HepG2 (cell line): ENCODE measurements at regions not wholly inside any gene's neighbourhood (a gene's known extent, or its start where the extent isn't known, plus 50 kb on each side); places are given as distances from the start of the nearest gene placed in this dataset.

Experiments used
- ATAC-seq: fragments of 200-7000 bp; cut with Tn5 transposase; 3 replicates; pipeline ENCODE4 v1.9.1; 2020; ENCODE audit warnings: mild to moderate bottlenecking, moderate library complexity
- BruUV-seq: library from RNA; stranded (reverse); fragments of 400-500 nt; replicated peaks from 2 replicates; lab custom pipeline; 2021; lab: Mats Ljungman, UMichigan
- CTCF ChIA-PET: fragments of 300-600 bp; formaldehyde crosslinking; extraction: SDS; loops from one replicate; lab custom pipeline; 2021; ENCODE audit warnings: low total read pairs, inconsistent platforms, low intra/inter-chr PET ratio; lab: Yijun Ruan, JAX
- POLR2A ChIA-PET: fragments of 350-600 bp; sonication (Branson Sonifier 250); formaldehyde crosslinking; loops from one replicate; lab custom pipeline; 2020; ENCODE audit warnings: antibody characterized with exemption, inconsistent platforms; lab: Yijun Ruan, JAX
- DNase-seq: peaks from one replicate; pipeline ENCODE4 v3.0.0-alpha.2; 2015; ENCODE audit warnings: low spot score
- FAIRE-seq: peaks from 3 replicates; lab custom pipeline; 2011; peaks lifted over from hg19 to GRCh38; lab: Jason Lieb, UNC
- H2AFZ ChIP-seq: one replicate; pipeline ENCODE4 v1.6.1; 2011; ENCODE audit warnings: low read length, inconsistent platforms
- H3K27ac ChIP-seq: fragments of 300-600 bp; 3 replicates; pipeline ENCODE4 v1.8.0; 2011; ENCODE audit warnings: mixed run types, mild to moderate bottlenecking, mixed read lengths, low read length, inconsistent platforms; ENCODE audit not compliant: insufficient read depth; ENCODE audit errors: extremely low read length
- H3K27me3 ChIP-seq, 2 experiments: fragments of 200-600 bp in 1 of 2; 2 replicates in 1 of 2; 3 replicates in 1 of 2; pipeline versions ENCODE4 v1.6.0 to v1.8.0; 2011; ENCODE audit warnings: low read length in 2 of 2, mild to moderate bottlenecking in 2 of 2, moderate library complexity in 2 of 2, inconsistent platforms in 1 of 2; ENCODE audit not compliant: insufficient read depth in 2 of 2, control insufficient read depth in 1 of 2
- H3K36me3 ChIP-seq, 2 experiments: fragments of 200-600 bp in 1 of 2; replicated peaks in 1 of 2; 2 replicates in 1 of 2; 3 replicates in 1 of 2; pipeline versions ENCODE4 v1.5.1 to v1.8.0; 2011; ENCODE audit warnings: low read length in 2 of 2, inconsistent platforms in 1 of 2; ENCODE audit not compliant: insufficient read depth in 2 of 2, control insufficient read depth in 1 of 2
- H3K4me1 ChIP-seq: 2 replicates; pipeline ENCODE4 v1.5.1; 2012; ENCODE audit warnings: low read length, inconsistent platforms; ENCODE audit not compliant: insufficient read depth
- H3K4me2 ChIP-seq: 2 replicates; pipeline ENCODE4 v1.6.0; 2011; ENCODE audit warnings: low read depth, low read length, inconsistent platforms
- H3K4me3 ChIP-seq, 3 experiments: fragments of 200-600 bp in 1 of 3; sonication (generic), shearing (Covaris generic) in 1 of 3; replicated peaks in 1 of 3; 2 replicates each; pipeline ENCODE4 v1.5.1; 2011 to 2016; ENCODE audit warnings: low read length in 3 of 3, inconsistent platforms in 2 of 3, low read depth in 2 of 3, mild to moderate bottlenecking in 2 of 3, control low read depth in 1 of 3, mixed read lengths in 1 of 3; ENCODE audit not compliant: insufficient read depth in 1 of 3
- H3K79me2 ChIP-seq: one replicate; pipeline ENCODE4 v1.6.1; 2011; ENCODE audit warnings: low read length, inconsistent platforms; ENCODE audit not compliant: insufficient read depth
- H3K9ac ChIP-seq: 2 replicates; pipeline ENCODE4 v1.6.0; 2011; ENCODE audit warnings: mild to moderate bottlenecking, low read depth, low read length, inconsistent platforms; ENCODE audit not compliant: insufficient read depth
- H3K9me3 ChIP-seq: 2 replicates; pipeline ENCODE4 v1.5.1; 2012; ENCODE audit warnings: mild to moderate bottlenecking, low read length
- H4K20me1 ChIP-seq: 2 replicates; pipeline ENCODE4 v1.6.0; 2011; ENCODE audit warnings: inconsistent platforms, mild to moderate bottlenecking, low read length, moderate library complexity; ENCODE audit not compliant: insufficient read depth
- ATF3 ChIP-seq: sonication (generic); formaldehyde crosslinking; IDR thresholded peaks from 2 replicates; pipeline ENCODE4 v1.4.0; 2020; ENCODE audit warnings: missing genetic modification reagents
- CTCF ChIP-seq: sonication (generic); formaldehyde crosslinking; IDR thresholded peaks from 2 replicates; pipeline ENCODE4 v1.5.0; 2020; ENCODE audit warnings: mild to moderate bottlenecking, missing genetic modification reagents, moderate library complexity
- DRAP1 ChIP-seq: IDR thresholded peaks from 2 replicates; pipeline ENCODE4 v1.6.1; 2016; ENCODE audit warnings: missing genetic modification reagents, missing compliant biosample characterization
- EED ChIP-seq: sonication (generic); formaldehyde crosslinking; IDR thresholded peaks from 2 replicates; pipeline ENCODE4 v1.5.0; 2020; ENCODE audit warnings: mild to moderate bottlenecking, missing genetic modification reagents
- JARID2 ChIP-seq: sonication (generic); formaldehyde crosslinking; IDR thresholded peaks from 2 replicates; pipeline ENCODE4 v1.8.1; 2023; ENCODE audit warnings: missing genetic modification reagents, inconsistent platforms; ENCODE audit not compliant: insufficient replicate concordance
- MAZ ChIP-seq, 2 experiments: sonication (generic) in 1 of 2; formaldehyde crosslinking in 1 of 2; IDR thresholded peaks; 2 replicates each; pipeline versions ENCODE4 v1.5.0 to v1.6.1; 2012 to 2020; ENCODE audit warnings: low read depth in 2 of 2, mild to moderate bottlenecking in 2 of 2, borderline replicate concordance in 1 of 2, improper control_type of control experiment in 1 of 2, low read length in 1 of 2, missing genetic modification reagents in 1 of 2, moderate library complexity in 1 of 2
- NAIF1 ChIP-seq: sonication (generic); formaldehyde crosslinking; IDR thresholded peaks from 2 replicates; pipeline ENCODE4 v1.5.0; 2020; ENCODE audit warnings: mild to moderate bottlenecking, missing genetic modification reagents, borderline replicate concordance
- NCOA5 ChIP-seq: sonication (generic); formaldehyde crosslinking; IDR thresholded peaks from 2 replicates; pipeline ENCODE4 v1.4.0; 2020; ENCODE audit warnings: missing genetic modification reagents
- SUZ12 ChIP-seq: fragments of 150-350 bp; IDR thresholded peaks from 2 replicates; pipeline ENCODE4 v1.6.1; 2014; ENCODE audit warnings: low read depth, low read length
- TP53 ChIP-seq: sonication (generic); formaldehyde crosslinking; conservative IDR thresholded peaks from 2 replicates; pipeline ENCODE4 v1.4.0; 2020; ENCODE audit warnings: missing genetic modification reagents
- ZNF451 ChIP-seq: sonication (generic); formaldehyde crosslinking; IDR thresholded peaks from 2 replicates; pipeline ENCODE4 v1.5.0; 2020; ENCODE audit warnings: mild to moderate bottlenecking, missing genetic modification reagents
- WGBS: methylation state at CpG from one replicate; pipeline ENCODE4 v1.1.6; 2017; ENCODE audit warnings: low lambda C conversion rate; 5-methylcytosine and 5-hydroxymethylcytosine counted together
- in situ Hi-C: cut with HindIII; loops from 2 replicates; pipeline ENCODE4 v1.10.0; 2017; ENCODE audit warnings: low pct_unique_long_range_greater_than_20kb; ENCODE audit not compliant: extremely low pct_ligation_motif_present
- intact Hi-C: fragments of 100-400 bp; cut with micrococcal nuclease; formaldehyde crosslinking; loops from one replicate; pipeline ENCODE4 v1.10.0; 2022; ENCODE audit not compliant: unreplicated experiment

- no TSS peak for BruUV-seq
- H3K4me3 ChIP-seq, result no peak overlapping the region
- no peaks in the 10 kb centered on the region for H3K79me2 ChIP-seq
- ChIA-PET POLR2A (no interaction called here), CTCF (no interaction called here)
- H3K9ac ChIP-seq, result no peak overlapping the region
- no peaks in the 10 kb centered on the region for H3K36me3 ChIP-seq
- no peaks in the 10 kb centered on the region for H3K27me3 ChIP-seq
- DNase-seq (no peak), FAIRE-seq (no peak), ATAC-seq (no peak)
- H3K4me1 ChIP-seq, result no peaks in the 10 kb centered on the region
- no peak overlapping the region for H3K4me2 ChIP-seq
- peaks cover 15% of the 10 kb centered on the region for H3K9me3 ChIP-seq
- intact Hi-C loops, result no loop called here
- H4K20me1 ChIP-seq, result no peaks in the 10 kb centered on the region
- in situ Hi-C loops, result no loop called here
- no peak overlapping the region for H3K27ac ChIP-seq
- no peak for TF ChIP-seq NCOA5 (CRISPR knock-in tag)
- no peak for TF ChIP-seq CTCF
- TF ChIP-seq DRAP1 (CRISPR knock-in tag), result no peak
- no peak for TF ChIP-seq ATF3 (CRISPR knock-in tag)
- no peak for TF ChIP-seq SUZ12
- TF ChIP-seq ZNF451, result no peak
- TF ChIP-seq TP53 (CRISPR knock-in tag), result no peak
- no peak for TF ChIP-seq EED
- TF ChIP-seq JARID2, result no peak
- TF ChIP-seq NAIF1 (CRISPR knock-in tag), result no peak
- TF ChIP-seq MAZ (IDR thresholded peaks at IDR 0.05; ENCODE audit: borderline replicate concordance, low read depth, low read length), result no peak
- TF ChIP-seq MAZ (CRISPR knock-in tag; IDR thresholded peaks at IDR 0.05; ENCODE audit: low read depth), result no peak
- WGBS, result 3% methylated on average over 8 of the region's 8 CpGs
- H2AFZ ChIP-seq, result no peak overlapping the region
Measured at GRCh38 chr6:4388675-4389074, 253.3 kb upstream of the ECI2 start.
